ENCODE measurements at regions not wholly inside any gene's neighbourhood (a gene's known extent, or its start where the extent isn't known, plus 50 kb on each side); places are given as distances from the start of the nearest gene placed in this dataset.

- Histone ChIP-seq H3K4me1 (ENCODE audit: control insufficient read depth in 1 of 2, insufficient read depth in 2 of 2, low read depth in 1 of 2, low read length in 1 of 2) (peaks cover 0 to 2% of the 10 kb centered on the region in 2 experiments; a peak in 1 of 4 replicates), H4K20me1 (ENCODE audit: insufficient read depth) (no peaks in the 10 kb centered on the region), H3K36me3 (replicated peaks in 1 of 2; ENCODE audit: control insufficient read depth in 1 of 2, insufficient read depth in 2 of 2, low read length in 1 of 2) (no peaks in the 10 kb centered on the region), H3K9me2 (no peaks in the 10 kb centered on the region), H3K4me2 (no peak overlapping the region), H2AFZ (ENCODE audit: low read depth) (peak overlapping the region; percentile 36; the same call in 1 of the 2 replicates), H3K9me3 (no peaks in the 10 kb centered on the region), H3F3A (replicated peaks; ENCODE audit: insufficient read depth) (no peaks in the 10 kb centered on the region), H3K79me2 (ENCODE audit: insufficient read depth) (no peaks in the 10 kb centered on the region), H3K27ac (ENCODE audit: low read depth in 2 of 2, low read length in 1 of 2) (no peak overlapping the region), H3K27me3 (ENCODE audit: insufficient read depth) (no peaks in the 10 kb centered on the region), H3K4me3 (ENCODE audit: low read depth in 2 of 2, low read length in 1 of 2) (no peak overlapping the region), H3K9ac (no peak overlapping the region)
- ChIA-PET CTCF (interaction anchor here (0.6 to 5.0 kb wide), 14 partner anchors 15 to 257 kb away, joined by 3 to 71 read pairs (median 4); partner anchors contain the start of gene UGP2), POLR2A (no interaction called here)
- 0% methylated on average over 1 of the region's 1 CpG for WGBS (ENCODE audit: low lambda C conversion rate)
- DNase-seq, result peak; percentile 39
- no peak for TF ChIP-seq ZBTB33 (IDR thresholded peaks at IDR 0.05; ENCODE audit: borderline replicate concordance, low read depth)
- TF ChIP-seq SMC3 (IDR thresholded peaks at IDR 0.05; ENCODE audit: low read depth, low read length), result peak; percentile 71
- TF ChIP-seq CHD2 (IDR thresholded peaks at IDR 0.05; ENCODE audit: low read length, partially characterized antibody), result peak; percentile 38
- no peak for TF ChIP-seq FOXJ3 (CRISPR knock-in tag; IDR thresholded peaks at IDR 0.05)
- TF ChIP-seq MAX (IDR thresholded peaks at IDR 0.05; ENCODE audit: low read depth), result no peak
- TF ChIP-seq TCF12 (IDR thresholded peaks at IDR 0.05), result peak; percentile 74
- TF ChIP-seq CTCF (IDR thresholded peaks at IDR 0.05), result peak; percentile 76
- TF ChIP-seq POLR2AphosphoS5 (IDR thresholded peaks at IDR 0.05; ENCODE audit: low read depth, low read length), result no peak
- peak; percentile 78 for TF ChIP-seq RAD21 (IDR thresholded peaks at IDR 0.05; ENCODE audit: low read length)
Measured at GRCh38 chr2:63692002-63692606, 103.3 kb downstream of the MDH1 start.

DNA sequence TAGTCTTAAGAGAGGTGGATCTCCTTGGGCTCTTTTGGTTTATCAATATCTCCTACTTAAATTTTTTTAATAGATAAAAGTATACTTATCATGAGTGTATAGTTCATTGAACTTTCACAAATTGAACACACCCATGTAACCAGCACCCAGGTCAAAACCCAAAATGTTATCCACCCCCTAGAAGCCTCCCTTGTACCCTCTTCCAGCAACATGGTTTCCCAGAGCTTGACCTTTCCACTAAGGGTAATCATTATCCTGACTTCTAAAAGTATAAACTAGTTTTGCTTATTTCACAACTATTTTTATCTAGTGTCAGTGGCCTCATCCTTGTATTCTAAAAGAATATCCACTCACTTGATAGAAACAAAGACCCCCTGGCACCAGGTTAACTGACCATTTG is 106.8 kb downstream of the MDH1 start:
- ChIA-PET POLR2A (no interaction called here), CTCF (interaction anchor here (2.3 kb wide), 1 partner anchor 166 kb away, joined by 15 read pairs; no protein-coding TSS in a partner anchor)
- no peak overlapping the region for H3K27ac ChIP-seq (ENCODE audit: low read depth in 2 of 2, low read length in 1 of 2)
- no peak for DNase-seq
- H3K4me2 ChIP-seq, result no peak overlapping the region
- H3K9ac ChIP-seq, result no peak overlapping the region
- peaks cover 9% of the 10 kb centered on the region for H3F3A ChIP-seq (replicated peaks; ENCODE audit: insufficient read depth)
- peaks cover 7 to 9% of the 10 kb centered on the region in 2 experiments; a peak in 3 of 4 replicates for H3K4me1 ChIP-seq (ENCODE audit: control insufficient read depth in 1 of 2, insufficient read depth in 2 of 2, low read depth in 1 of 2, low read length in 1 of 2)
- no peaks in the 10 kb centered on the region for H3K79me2 ChIP-seq (ENCODE audit: insufficient read depth)
- H3K9me2 ChIP-seq, result no peaks in the 10 kb centered on the region
- H4K20me1 ChIP-seq (ENCODE audit: insufficient read depth), result no peaks in the 10 kb centered on the region
- no peaks in the 10 kb centered on the region for H3K36me3 ChIP-seq (replicated peaks in 1 of 2; ENCODE audit: control insufficient read depth in 1 of 2, insufficient read depth in 2 of 2, low read length in 1 of 2)
- TF ChIP-seq MXI1 (IDR thresholded peaks at IDR 0.05; ENCODE audit: low read depth, low read length) (no peak), FOXM1 (IDR thresholded peaks at IDR 0.05; ENCODE audit: low read depth) (no peak), USF1 (IDR thresholded peaks at IDR 0.05; ENCODE audit: borderline replicate concordance, low read depth) (no peak), JUND (IDR thresholded peaks at IDR 0.05) (no peak), RFX5 (IDR thresholded peaks at IDR 0.05; ENCODE audit: low read length) (no peak), ZBTB33 (IDR thresholded peaks at IDR 0.05; ENCODE audit: borderline replicate concordance, low read depth) (no peak), FOSL2 (IDR thresholded peaks at IDR 0.05; ENCODE audit: borderline replicate concordance, low read depth) (no peak), SIN3A (IDR thresholded peaks at IDR 0.05; ENCODE audit: borderline replicate concordance, low read depth, low read length) (no peak), RAD21 (IDR thresholded peaks at IDR 0.05; ENCODE audit: low read length) (no peak), GABPA (IDR thresholded peaks at IDR 0.05; ENCODE audit: low read depth) (no peak), EZH2phosphoT487 (IDR thresholded peaks at IDR 0.05; ENCODE audit: borderline replicate concordance, low read depth) (no peak), IRF3 (IDR thresholded peaks at IDR 0.05; ENCODE audit: low read depth, low read length) (no peak), TEAD4 (IDR thresholded peaks at IDR 0.05; ENCODE audit: borderline replicate concordance, insufficient read depth) (no peak), FOXJ3 (CRISPR knock-in tag; IDR thresholded peaks at IDR 0.05) (no peak)
- H3K4me3 ChIP-seq (ENCODE audit: low read depth in 2 of 2, low read length in 1 of 2), result no peak overlapping the region
- no peaks in the 10 kb centered on the region for H3K27me3 ChIP-seq (ENCODE audit: insufficient read depth)
- no peaks in the 10 kb centered on the region for H3K9me3 ChIP-seq
- no peak overlapping the region for H2AFZ ChIP-seq (ENCODE audit: low read depth)

All from SK-N-SH (cell line).